Spleen (tissue), 11 donors: ENCODE measurements at regions not wholly inside any gene's neighbourhood (a gene's known extent, or its start where the extent isn't known, plus 50 kb on each side); places are given as distances from the start of the nearest gene placed in this dataset.

Experiments
- DNase-seq: peaks from one replicate; pipeline ENCODE4 v3.0.0-alpha.2; 2020
- H3K27ac ChIP-seq, 8 donors: fragments of 200-600 bp; sonication (generic) in 7 of 8; 1 replicate in 4 of 8; 2 replicates in 4 of 8; pipeline versions ENCODE4 v1.5.0 to v1.8.0; 2016 to 2021; ENCODE audit warnings: inconsistent platforms in 4 of 8, mild to moderate bottlenecking in 4 of 8, moderate library complexity in 1 of 8
- H3K27me3 ChIP-seq, 7 donors: fragments of 200-600 bp; sonication (generic) in 6 of 7; replicated peaks in 1 of 7; 1 replicate in 4 of 7; 2 replicates in 3 of 7; pipeline versions ENCODE4 v1.5.0 to v1.8.0; 2016 to 2021; ENCODE audit warnings: inconsistent platforms in 3 of 7, mild to moderate bottlenecking in 1 of 7
- H3K36me3 ChIP-seq, 6 donors: fragments of 200-600 bp; sonication (generic) in 5 of 6; 1 replicate in 4 of 6; 2 replicates in 2 of 6; pipeline versions ENCODE4 v1.5.0 to v1.8.0; 2016 to 2021; ENCODE audit warnings: inconsistent platforms in 2 of 6
- H3K4me1 ChIP-seq, 6 donors: fragments of 200-600 bp; sonication (generic) in 5 of 6; 1 replicate in 3 of 6; 2 replicates in 3 of 6; pipeline versions ENCODE4 v1.5.0 to v1.8.0; 2016 to 2021; ENCODE audit warnings: inconsistent platforms in 3 of 6
- H3K4me3 ChIP-seq, 8 donors: fragments of 200-600 bp; sonication (generic) in 7 of 8; 1 replicate in 4 of 8; 2 replicates in 4 of 8; pipeline versions ENCODE4 v1.5.0 to v1.8.0; 2016 to 2021; ENCODE audit warnings: inconsistent platforms in 4 of 8, mild to moderate bottlenecking in 4 of 8, moderate library complexity in 2 of 8
- H3K9me3 ChIP-seq, 8 donors: fragments of 200-600 bp; sonication (generic) in 7 of 8; 1 replicate in 4 of 8; 2 replicates in 4 of 8; pipeline versions ENCODE4 v1.5.0 to v1.8.0; 2016 to 2021; ENCODE audit warnings: inconsistent platforms in 4 of 8
- POLR2A ChIP-seq, 3 donors: fragments of 450-650 bp; IDR thresholded peaks; one replicate each; pipeline ENCODE4 v1.5.1; 2017; ENCODE audit warnings: antibody characterized with exemption in 3 of 3, mild to moderate bottlenecking in 1 of 3
- POLR2AphosphoS5 ChIP-seq, 3 donors: sonication (generic); formaldehyde crosslinking; IDR thresholded peaks; one replicate each; pipeline ENCODE4 v1.5.1; 2017; ENCODE audit warnings: antibody characterized with exemption in 3 of 3
- WGBS, 5 donors: extraction: QIAGEN DNeasy Blood & Tissue Kit in 3 of 5; methylation state at CpG; one replicate each; pipeline versions ENCODE4 v1.1.5 to v1.1.7; 2013 to 2018; 5-methylcytosine and 5-hydroxymethylcytosine counted together
- intact Hi-C: fragments of 100-400 bp; cut with DNase I; formaldehyde crosslinking; loops from one replicate; pipeline ENCODE4 v1.15.0; 2023; ENCODE audit warnings: low total_unique reads
- TF ChIP-seq, protein P1 (sequence below), 11 experiments: fragments of 200-600 bp in 7 of 11; fragments of 450-650 bp in 4 of 11; sonication (generic) in 4 of 11; IDR thresholded peaks in 8 of 11; conservative IDR thresholded peaks in 3 of 11; 1 replicate in 7 of 11; 2 replicates in 4 of 11; pipeline versions ENCODE4 v1.4.0 to v1.8.0; 2016 to 2021; ENCODE audit warnings: antibody characterized with exemption in 11 of 11, inconsistent platforms in 4 of 11, mild to moderate bottlenecking in 1 of 11
- donor health status: healthy with polysubstance abuse.
- donor health status: DM: no; HTN: no; CAD: no; lungs with moderate emphysema.
- donor health status: DM: no; HTN: no; CAD: no.
- donor health status: Bipolar disorder and iron deficiency.
- donor health status: healthy.
- donor health status: DM: no; HTN: no; CAD: no.
- donor health status: DM: yes; HTN: yes; CAD: no.

DNA sequence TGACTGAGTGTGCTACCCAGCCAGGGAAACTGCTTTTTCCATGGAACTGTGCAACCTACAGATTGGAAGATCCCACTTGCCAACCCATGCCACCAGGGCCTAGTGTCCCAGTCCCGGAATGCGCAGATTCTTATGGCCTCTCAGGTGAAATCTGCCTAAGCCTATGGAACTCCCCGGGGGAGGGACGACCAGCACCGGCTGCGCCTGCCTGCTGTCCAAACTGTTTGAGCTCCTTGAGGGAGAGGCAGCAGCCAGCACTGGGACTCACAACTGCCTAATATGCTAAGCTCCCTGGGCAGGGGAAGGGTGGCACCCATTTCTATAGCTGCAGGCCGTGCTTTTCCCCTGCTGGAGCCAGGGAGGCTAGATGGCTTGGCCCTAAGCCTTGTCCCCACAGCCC, 92.5 kb upstream of the GZMB start:
- no peak overlapping the region for H3K27ac ChIP-seq
- H3K36me3 ChIP-seq = no peaks in the 10 kb centered on the region
- no peaks in the 10 kb centered on the region for H3K4me1 ChIP-seq
- no peak overlapping the region for H3K4me3 ChIP-seq
- TF ChIP-seq POLR2AphosphoS5 (IDR thresholded peaks at IDR 0.05) = no peak
- no peak for TF ChIP-seq POLR2A (IDR thresholded peaks at IDR 0.05)
- WGBS, 5 donors = 85 to 93% (median 88%) methylated on average over 7 of the region's 7 CpGs
- DNase-seq = no peak
- peaks cover 0 to 12% (median 0%) of the 10 kb centered on the region in 7 donors for H3K27me3 ChIP-seq
- intact Hi-C loops = no loop called here
- peaks cover 0 to 9% (median 6%) of the 10 kb centered on the region in 8 donors for H3K9me3 ChIP-seq

DNA sequence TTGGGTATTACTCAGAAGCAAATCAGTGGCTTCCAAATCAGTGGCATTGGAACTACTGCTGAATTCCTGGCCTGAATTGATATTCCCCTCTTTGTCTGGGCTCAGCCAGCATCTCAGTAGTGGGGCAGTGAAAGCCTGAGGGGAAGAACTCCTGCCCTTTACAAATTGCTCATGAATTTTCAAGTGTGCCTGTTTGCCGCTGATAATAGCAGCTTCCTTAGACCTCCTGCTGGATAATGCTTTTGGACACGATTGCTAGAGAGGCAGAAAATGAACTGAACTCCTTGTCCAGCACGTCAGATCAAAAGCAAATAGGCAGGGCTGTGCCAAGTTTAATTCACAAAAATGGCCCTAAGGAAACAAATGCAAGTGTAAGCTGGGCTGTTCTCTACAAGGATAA, 91.3 kb upstream of the GZMB start:
- H3K4me1 ChIP-seq = no peaks in the 10 kb centered on the region
- H3K4me3 ChIP-seq = no peak overlapping the region
- H3K9me3 ChIP-seq = peaks cover 0 to 9% (median 6%) of the 10 kb centered on the region in 8 donors
- H3K27ac ChIP-seq = no peak overlapping the region
- TF ChIP-seq, protein P1, sequence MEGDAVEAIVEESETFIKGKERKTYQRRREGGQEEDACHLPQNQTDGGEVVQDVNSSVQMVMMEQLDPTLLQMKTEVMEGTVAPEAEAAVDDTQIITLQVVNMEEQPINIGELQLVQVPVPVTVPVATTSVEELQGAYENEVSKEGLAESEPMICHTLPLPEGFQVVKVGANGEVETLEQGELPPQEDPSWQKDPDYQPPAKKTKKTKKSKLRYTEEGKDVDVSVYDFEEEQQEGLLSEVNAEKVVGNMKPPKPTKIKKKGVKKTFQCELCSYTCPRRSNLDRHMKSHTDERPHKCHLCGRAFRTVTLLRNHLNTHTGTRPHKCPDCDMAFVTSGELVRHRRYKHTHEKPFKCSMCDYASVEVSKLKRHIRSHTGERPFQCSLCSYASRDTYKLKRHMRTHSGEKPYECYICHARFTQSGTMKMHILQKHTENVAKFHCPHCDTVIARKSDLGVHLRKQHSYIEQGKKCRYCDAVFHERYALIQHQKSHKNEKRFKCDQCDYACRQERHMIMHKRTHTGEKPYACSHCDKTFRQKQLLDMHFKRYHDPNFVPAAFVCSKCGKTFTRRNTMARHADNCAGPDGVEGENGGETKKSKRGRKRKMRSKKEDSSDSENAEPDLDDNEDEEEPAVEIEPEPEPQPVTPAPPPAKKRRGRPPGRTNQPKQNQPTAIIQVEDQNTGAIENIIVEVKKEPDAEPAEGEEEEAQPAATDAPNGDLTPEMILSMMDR (IDR thresholded peaks at IDR 0.05 in 8 of 11, conservative IDR thresholded peaks at IDR 0.05 in 3 of 11) = no peak
- TF ChIP-seq POLR2A (IDR thresholded peaks at IDR 0.05) = no peak
- no peak for TF ChIP-seq POLR2AphosphoS5 (IDR thresholded peaks at IDR 0.05)
- WGBS, 5 donors = 50 to 81% (median 68%) methylated on average over 3 of the region's 3 CpGs
- H3K36me3 ChIP-seq = no peaks in the 10 kb centered on the region
- intact Hi-C loops = no loop called here
- H3K27me3 ChIP-seq = peaks cover 0 to 12% (median 0%) of the 10 kb centered on the region in 7 donors
- DNase-seq = no peak

DNA sequence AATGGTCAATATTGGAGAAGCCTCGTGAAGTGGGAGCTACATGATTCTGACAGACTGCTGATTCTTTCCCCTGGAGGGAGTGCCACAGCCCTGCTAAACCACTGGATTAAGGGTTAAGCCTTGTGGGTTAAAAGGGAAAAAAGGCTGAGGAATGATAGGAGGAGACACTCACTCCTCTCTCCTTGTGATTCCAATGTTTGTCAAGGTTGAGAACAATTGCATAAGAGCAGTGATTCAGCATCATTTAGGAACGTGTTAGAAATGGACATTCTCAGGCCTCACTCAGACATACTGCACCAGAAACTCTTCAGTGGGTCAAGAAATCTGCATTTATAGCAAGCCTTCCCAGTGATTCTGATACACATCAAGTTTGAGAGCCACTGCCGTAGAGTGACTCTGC, 87.8 kb upstream of the GZMB start:
- H3K4me3 ChIP-seq = no peak overlapping the region
- H3K4me1 ChIP-seq = no peaks in the 10 kb centered on the region
- no peaks in the 10 kb centered on the region for H3K36me3 ChIP-seq
- H3K27ac ChIP-seq = no peak overlapping the region
- no peaks in the 10 kb centered on the region for H3K9me3 ChIP-seq
- TF ChIP-seq, protein P1 (IDR thresholded peaks at IDR 0.05 in 8 of 11, conservative IDR thresholded peaks at IDR 0.05 in 3 of 11) = no peak
- TF ChIP-seq POLR2A (IDR thresholded peaks at IDR 0.05) (no peak), POLR2AphosphoS5 (IDR thresholded peaks at IDR 0.05) (no peak)
- WGBS, 5 donors = 52 to 67% (median 64%) methylated on average over 3 of the region's 3 CpGs
- peaks cover 0 to 16% (median 0%) of the 10 kb centered on the region in 7 donors for H3K27me3 ChIP-seq
- DNase-seq = no peak
- intact Hi-C loops = no loop called here

DNA sequence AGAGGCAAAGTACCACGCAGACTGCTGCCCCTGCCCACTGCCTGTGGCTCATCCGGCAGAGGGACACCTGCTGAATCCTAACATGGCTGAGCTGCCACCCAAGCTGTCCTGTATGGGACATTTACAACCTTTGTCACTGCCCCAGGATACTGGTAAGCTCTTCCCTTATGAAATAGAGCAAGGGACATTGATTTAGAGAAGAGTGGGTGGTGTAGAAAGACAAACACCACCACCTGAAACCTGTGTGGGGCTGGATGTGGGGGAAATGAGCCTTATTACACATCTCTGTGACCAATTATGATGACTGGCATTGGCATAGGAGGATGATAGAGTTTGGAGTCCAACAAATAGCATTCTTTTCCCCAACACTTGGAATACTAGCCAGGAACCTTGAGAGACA, 81.2 kb upstream of the GZMB start:
- intact Hi-C loops = loop anchor here (10.0 kb wide), 1 partner anchor 700 kb away; no protein-coding TSS in a partner anchor
- WGBS, 5 donors = 79 to 95% (median 89%) methylated on average over 2 of the region's 2 CpGs
- H3K36me3 ChIP-seq = no peaks in the 10 kb centered on the region
- TF ChIP-seq, protein P1 (IDR thresholded peaks at IDR 0.05 in 8 of 11, conservative IDR thresholded peaks at IDR 0.05 in 3 of 11) = no peak
- no peak for TF ChIP-seq POLR2A (IDR thresholded peaks at IDR 0.05)
- no peak for TF ChIP-seq POLR2AphosphoS5 (IDR thresholded peaks at IDR 0.05)
- peaks cover 0 to 5% (median 3%) of the 10 kb centered on the region in 6 donors for H3K4me1 ChIP-seq
- H3K27me3 ChIP-seq = peaks cover 0 to 7% (median 0%) of the 10 kb centered on the region in 7 donors
- H3K27ac ChIP-seq = no peak overlapping the region
- H3K4me3 ChIP-seq = no peak overlapping the region
- H3K9me3 ChIP-seq = no peaks in the 10 kb centered on the region
- no peak for DNase-seq

DNA sequence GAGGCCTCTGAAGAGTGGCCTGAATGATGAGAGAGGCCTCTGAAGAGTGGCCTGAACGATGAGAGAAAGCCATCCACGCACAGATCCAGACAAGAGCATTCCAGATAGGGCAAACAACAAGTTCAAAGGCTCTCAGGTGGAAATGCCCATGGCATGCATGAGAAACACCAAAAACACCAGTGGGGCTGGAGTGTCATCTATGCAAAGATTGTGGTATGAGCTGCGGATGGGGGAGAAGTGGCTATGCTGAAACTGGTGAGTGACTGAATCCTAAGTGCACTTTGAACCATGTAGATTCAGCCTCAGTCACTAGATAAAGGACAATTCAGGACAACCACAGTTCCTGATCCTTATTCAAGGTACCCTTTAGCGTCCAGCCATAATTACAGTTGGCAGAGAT, 79.4 kb upstream of the GZMB start:
- intact Hi-C loops = loop anchor here (10.0 kb wide), 1 partner anchor 701 kb away; no protein-coding TSS in a partner anchor
- 70 to 91% (median 81%) methylated on average over 4 of the region's 4 CpGs for WGBS, 5 donors
- no peak for DNase-seq

More for the DNA sequence above, 79.4 kb upstream of the GZMB start:
- Histone ChIP-seq H3K4me1 (peaks cover 0 to 7% (median 4%) of the 10 kb centered on the region in 6 donors), H3K27me3 (peaks cover 0 to 7% (median 0%) of the 10 kb centered on the region in 7 donors), H3K27ac (no peak overlapping the region), H3K4me3 (no peak overlapping the region), H3K36me3 (no peaks in the 10 kb centered on the region), H3K9me3 (no peaks in the 10 kb centered on the region)
- TF ChIP-seq POLR2A (IDR thresholded peaks at IDR 0.05) (no peak), POLR2AphosphoS5 (IDR thresholded peaks at IDR 0.05) (no peak)
- TF ChIP-seq, protein P1 (IDR thresholded peaks at IDR 0.05 in 8 of 11, conservative IDR thresholded peaks at IDR 0.05 in 3 of 11) = no peak
